Stimulated activated memory B cell treated with anti-CD40 and anti-IgM and Interleukin-4, amounts not matched to agents 10 μg/mL and 1 μg/mL and 100 μg/mL, for 72 hours (primary cell): ENCODE measurements at regions not wholly inside any gene's neighbourhood (a gene's known extent, or its start where the extent isn't known, plus 50 kb on each side); places are given as distances from the start of the nearest gene placed in this dataset.
A peak's percentile ranks its signal among the peaks of the same experiment; 100 is the strongest.
"Not testable (repeated sequence)": the region's sequence is repeated elsewhere in the genome, so short reads cannot be mapped to it uniquely, and the experiment has no call there.

Experiments used
- ATAC-seq: fragments of 150-1000 bp; cut with Tn5 transposase; 2 replicates; pipeline ENCODE4 v1.10.0; 2021
- H3K27ac Mint-ChIP-seq: one replicate; pipeline ENCODE4 v1.8.0; 2022; ENCODE audit warnings: mild to moderate bottlenecking, mixed read lengths
- H3K27me3 Mint-ChIP-seq: one replicate; pipeline ENCODE4 v1.8.0; 2022; ENCODE audit warnings: mixed read lengths
- H3K36me3 Mint-ChIP-seq: one replicate; pipeline ENCODE4 v1.8.0; 2022; ENCODE audit warnings: mixed read lengths
- H3K4me1 Mint-ChIP-seq: one replicate; pipeline ENCODE4 v1.8.0; 2022; ENCODE audit warnings: mixed read lengths
- H3K4me3 Mint-ChIP-seq: one replicate; pipeline ENCODE4 v1.8.0; 2022; ENCODE audit warnings: mild to moderate bottlenecking, moderate library complexity, mixed read lengths
- H3K9me3 Mint-ChIP-seq: one replicate; pipeline ENCODE4 v1.8.0; 2022; ENCODE audit warnings: mixed read lengths

DNA sequence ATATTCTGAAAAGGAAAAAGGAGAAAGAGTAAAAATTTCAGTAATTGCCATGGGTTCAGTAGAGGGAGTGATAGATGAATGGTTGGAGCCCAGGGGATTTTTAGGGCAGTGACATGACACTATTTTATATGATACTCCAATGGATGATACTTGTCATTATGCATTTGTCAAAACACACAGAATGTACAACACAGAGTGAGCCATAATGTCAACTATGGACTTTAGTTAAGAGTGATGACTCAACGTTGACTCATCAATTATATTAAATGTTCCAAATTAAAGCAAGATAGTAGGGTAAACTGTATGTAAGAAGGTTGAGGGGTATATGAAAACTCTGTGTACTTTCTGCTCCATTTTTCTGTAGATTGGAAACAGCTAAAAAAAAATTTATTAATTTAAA lies 586.4 kb downstream of the TAF11L14 start:
- Mint-ChIP-seq H3K27ac (no peak overlapping the region), H3K9me3 (peaks cover 7% of the 10 kb centered on the region), H3K27me3 (no peaks in the 10 kb centered on the region), H3K4me3 (no peak overlapping the region), H3K4me1 (no peaks in the 10 kb centered on the region), H3K36me3 (no peaks in the 10 kb centered on the region)
- ATAC-seq, result no peak

DNA sequence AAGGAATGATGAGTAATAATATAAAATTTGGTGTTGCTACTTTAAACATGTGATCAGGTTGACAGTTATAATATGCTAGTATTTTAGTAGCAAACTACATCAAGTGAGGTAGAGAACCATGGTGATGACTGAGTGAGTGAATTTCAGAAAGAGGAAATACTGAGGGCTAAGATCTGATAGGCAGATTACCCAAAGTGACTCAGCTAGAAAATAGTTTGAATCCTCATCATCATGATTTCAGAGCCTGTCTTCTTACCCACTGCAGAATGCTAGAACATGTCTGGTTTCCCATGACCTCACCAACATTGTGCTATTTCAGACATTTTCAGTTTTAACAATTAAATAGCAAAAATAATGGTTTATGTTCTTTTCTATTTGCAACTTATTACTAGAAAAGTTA lies 602.1 kb downstream of the TAF11L14 start:
- no peak for ATAC-seq
- Mint-ChIP-seq H3K36me3 (no peaks in the 10 kb centered on the region), H3K27ac (no peak overlapping the region), H3K27me3 (no peaks in the 10 kb centered on the region), H3K4me3 (no peak overlapping the region), H3K9me3 (no peaks in the 10 kb centered on the region), H3K4me1 (no peaks in the 10 kb centered on the region)

DNA sequence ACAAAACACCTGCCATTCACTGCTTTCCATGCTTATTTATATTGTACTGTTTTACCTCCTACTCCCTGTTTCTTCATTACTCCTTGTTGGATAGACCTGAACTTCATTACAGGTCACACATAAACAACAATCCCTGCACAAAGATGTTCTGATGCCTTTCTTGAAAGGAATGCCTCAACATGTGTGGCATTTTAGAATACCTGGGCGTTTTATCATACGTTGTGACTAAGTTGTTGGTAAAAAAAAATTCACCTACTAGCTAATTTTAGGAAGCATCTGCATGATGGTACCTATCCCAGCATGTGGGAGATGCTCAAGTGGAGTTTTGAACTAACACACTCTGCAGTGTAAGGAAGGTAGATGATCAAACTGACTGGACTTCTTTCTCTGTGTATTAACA lies 604.1 kb downstream of the TAF11L14 start:
- Mint-ChIP-seq H3K4me3 (no peak overlapping the region), H3K9me3 (no peaks in the 10 kb centered on the region), H3K36me3 (no peaks in the 10 kb centered on the region), H3K27ac (no peak overlapping the region), H3K4me1 (no peaks in the 10 kb centered on the region), H3K27me3 (no peaks in the 10 kb centered on the region)
- ATAC-seq, result no peak

DNA sequence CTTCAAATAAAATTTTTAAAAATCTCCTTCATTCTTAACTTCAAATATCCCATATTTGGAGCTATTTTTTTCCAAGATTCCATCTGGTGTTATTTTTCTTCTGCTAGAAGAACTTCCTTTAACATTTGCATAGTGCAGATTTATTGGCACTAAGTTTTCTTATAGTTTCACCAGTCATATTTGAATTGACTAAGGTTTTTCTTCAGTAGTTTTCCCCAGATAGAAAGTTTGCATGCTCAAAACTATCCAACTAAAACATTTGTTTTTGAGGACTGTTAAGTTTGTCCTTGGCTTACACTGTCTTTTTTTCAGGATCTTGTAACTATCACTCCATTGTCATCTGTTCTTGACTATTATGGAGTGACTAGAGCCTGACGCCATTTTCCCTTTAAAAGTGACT lies 606.7 kb downstream of the TAF11L14 start:
- H3K27ac Mint-ChIP-seq, result no peak overlapping the region
- no peaks in the 10 kb centered on the region for H3K4me1 Mint-ChIP-seq
- H3K36me3 Mint-ChIP-seq, result no peaks in the 10 kb centered on the region
- ATAC-seq, result no peak
- peaks cover 3% of the 10 kb centered on the region for H3K9me3 Mint-ChIP-seq
- no peaks in the 10 kb centered on the region for H3K27me3 Mint-ChIP-seq
- H3K4me3 Mint-ChIP-seq, result no peak overlapping the region

DNA sequence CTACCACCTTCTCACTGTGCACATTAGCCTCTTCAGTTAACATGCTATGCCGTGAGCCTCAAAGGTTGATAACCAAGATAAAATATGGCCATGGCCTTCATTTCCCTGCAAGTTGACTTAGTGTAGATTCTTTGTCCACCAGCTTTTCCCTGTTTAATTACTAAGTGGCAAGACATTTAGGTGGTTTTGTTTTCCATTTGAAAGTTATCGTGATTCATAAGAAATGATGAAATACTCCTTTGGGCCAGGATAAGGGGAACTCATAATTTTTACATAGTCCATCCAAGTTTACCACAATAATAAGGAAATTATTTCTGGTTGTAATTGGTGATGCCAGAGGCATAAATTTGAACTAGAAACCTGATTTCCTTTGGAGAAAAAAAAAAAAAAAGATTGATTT lies 609.6 kb downstream of the TAF11L14 start:
- H3K27me3 Mint-ChIP-seq, result no peaks in the 10 kb centered on the region
- H3K4me1 Mint-ChIP-seq, result no peaks in the 10 kb centered on the region
- ATAC-seq, result no peak
- H3K9me3 Mint-ChIP-seq, result peaks cover 8% of the 10 kb centered on the region
- no peak overlapping the region for H3K4me3 Mint-ChIP-seq
- no peaks in the 10 kb centered on the region for H3K36me3 Mint-ChIP-seq
- H3K27ac Mint-ChIP-seq, result no peak overlapping the region

DNA sequence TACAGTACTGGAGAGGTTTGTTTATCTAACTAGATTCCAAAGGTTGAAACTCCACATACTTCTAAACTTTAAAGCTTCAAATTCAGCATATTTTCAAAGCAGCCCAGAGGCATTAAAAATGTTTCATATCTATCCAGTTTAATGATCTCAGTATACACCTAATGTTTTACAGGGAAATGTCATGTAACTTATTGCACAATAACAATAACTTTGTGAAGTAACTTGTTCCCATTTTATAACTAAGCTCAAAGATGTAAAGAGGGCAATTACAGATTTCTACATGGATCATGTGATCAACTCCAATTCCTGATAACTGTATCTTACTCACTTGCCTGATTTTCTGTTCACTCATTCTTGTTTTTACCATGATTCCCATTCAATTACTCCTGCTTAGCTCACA lies 610.0 kb downstream of the TAF11L14 start:
- Mint-ChIP-seq H3K4me1 (no peaks in the 10 kb centered on the region), H3K36me3 (no peaks in the 10 kb centered on the region), H3K27me3 (no peaks in the 10 kb centered on the region), H3K27ac (no peak overlapping the region), H3K4me3 (no peak overlapping the region), H3K9me3 (peaks cover 8% of the 10 kb centered on the region)
- no peak for ATAC-seq

DNA sequence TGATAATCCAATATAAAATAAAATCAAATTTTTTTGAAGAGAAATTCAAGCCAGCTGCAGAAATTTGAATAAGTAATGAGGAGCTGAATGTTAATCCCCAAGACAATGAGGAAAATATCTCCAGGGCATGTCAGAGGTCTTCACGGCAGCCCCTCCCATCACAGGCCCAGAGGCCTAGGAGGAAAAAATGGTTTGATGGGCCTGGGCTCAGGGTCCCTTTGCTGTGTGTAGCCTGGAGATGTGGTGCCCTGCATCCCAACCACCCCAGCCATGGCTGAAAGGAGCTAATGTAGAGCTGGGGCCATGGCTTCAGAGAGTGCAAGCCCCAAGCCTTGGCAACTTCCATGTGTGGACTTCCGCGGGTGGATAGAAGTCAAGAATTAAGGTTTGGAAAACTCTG lies 618.3 kb downstream of the TAF11L14 start:
- H3K9me3 Mint-ChIP-seq, result peaks cover 15% of the 10 kb centered on the region
- no peaks in the 10 kb centered on the region for H3K27me3 Mint-ChIP-seq
- no peak overlapping the region for H3K27ac Mint-ChIP-seq
- H3K4me3 Mint-ChIP-seq, result no peak overlapping the region
- ATAC-seq, result no peak
- no peaks in the 10 kb centered on the region for H3K4me1 Mint-ChIP-seq
- H3K36me3 Mint-ChIP-seq, result no peaks in the 10 kb centered on the region

DNA sequence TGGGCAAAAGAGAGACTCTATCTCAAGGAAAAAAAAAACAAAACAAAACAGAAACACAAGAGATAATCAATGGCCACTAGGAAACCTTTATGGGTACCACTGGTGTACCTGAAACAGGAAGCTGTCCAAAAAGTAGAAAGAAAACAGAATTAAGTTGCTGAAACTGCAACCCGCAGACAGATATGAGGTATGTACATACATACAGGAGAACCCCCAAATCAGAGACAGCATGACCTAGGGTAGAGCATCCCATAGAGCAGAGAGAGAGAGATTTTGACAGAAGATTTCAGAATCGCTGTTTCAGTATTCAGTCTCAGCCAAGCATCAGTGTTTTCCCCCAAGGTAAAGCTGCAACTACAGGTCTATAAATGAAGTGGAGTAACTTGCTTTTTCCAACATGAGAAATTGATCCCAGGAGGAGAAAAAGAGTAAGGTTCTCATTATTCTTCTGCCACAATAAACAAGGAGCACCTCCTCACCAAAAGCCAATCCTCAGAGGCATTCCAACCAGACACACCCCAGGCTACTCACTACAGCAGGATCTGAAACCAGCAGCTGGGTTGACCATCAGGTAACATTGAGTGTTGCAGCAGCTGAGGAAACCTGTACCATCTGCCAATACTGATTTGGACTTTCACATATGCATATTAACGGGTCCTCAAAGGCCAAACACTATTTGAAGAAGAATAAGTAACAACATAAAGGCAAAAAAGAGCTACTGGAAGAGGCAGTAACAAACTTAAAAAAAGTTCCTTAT lies 630.0 kb downstream of the TAF11L14 start:
- no peak for ATAC-seq
- Mint-ChIP-seq H3K36me3 (no peaks in the 10 kb centered on the region), H3K4me1 (no peaks in the 10 kb centered on the region), H3K4me3 (no peak overlapping the region), H3K27ac (no peak overlapping the region), H3K9me3 (peaks cover 7% of the 10 kb centered on the region), H3K27me3 (peaks cover 9% of the 10 kb centered on the region)

DNA sequence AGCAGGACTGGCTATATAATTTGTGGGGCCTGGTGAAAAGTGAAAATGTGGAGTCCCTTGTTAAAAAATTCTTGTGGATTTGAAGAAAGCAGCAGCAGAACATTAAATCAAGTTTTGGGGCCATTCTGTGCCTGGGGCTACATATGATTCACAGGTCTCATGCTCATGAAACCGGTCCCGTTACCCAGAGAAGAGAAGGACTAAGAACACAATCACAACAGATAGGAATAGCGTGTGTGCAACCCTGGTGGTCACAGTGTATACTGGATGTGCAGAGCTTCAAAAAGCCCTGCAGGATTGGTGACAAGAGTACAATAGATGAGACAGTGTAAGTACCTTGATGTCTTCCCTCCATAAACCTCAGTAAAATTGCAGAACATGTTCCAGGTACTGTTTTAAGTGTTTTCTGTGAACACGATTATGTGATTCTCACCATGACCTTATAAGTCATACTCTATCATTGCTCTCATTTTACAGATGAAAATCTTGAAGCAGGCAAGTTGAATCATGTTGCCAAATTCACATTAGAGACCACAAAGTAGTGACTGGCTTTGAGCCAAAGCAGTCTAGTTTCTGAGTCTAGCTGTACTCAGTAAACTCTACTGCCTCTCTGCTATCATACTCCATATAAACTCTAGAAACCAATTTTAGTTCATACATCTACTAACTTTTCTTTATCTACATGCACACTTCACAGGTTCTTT lies 636.5 kb downstream of the TAF11L14 start:
- H3K36me3 Mint-ChIP-seq, result no peaks in the 10 kb centered on the region
- no peak overlapping the region for H3K4me3 Mint-ChIP-seq
- no peak overlapping the region for H3K27ac Mint-ChIP-seq
- no peak for ATAC-seq
- peaks cover 4% of the 10 kb centered on the region for H3K9me3 Mint-ChIP-seq
- H3K4me1 Mint-ChIP-seq, result no peaks in the 10 kb centered on the region
- no peaks in the 10 kb centered on the region for H3K27me3 Mint-ChIP-seq

DNA sequence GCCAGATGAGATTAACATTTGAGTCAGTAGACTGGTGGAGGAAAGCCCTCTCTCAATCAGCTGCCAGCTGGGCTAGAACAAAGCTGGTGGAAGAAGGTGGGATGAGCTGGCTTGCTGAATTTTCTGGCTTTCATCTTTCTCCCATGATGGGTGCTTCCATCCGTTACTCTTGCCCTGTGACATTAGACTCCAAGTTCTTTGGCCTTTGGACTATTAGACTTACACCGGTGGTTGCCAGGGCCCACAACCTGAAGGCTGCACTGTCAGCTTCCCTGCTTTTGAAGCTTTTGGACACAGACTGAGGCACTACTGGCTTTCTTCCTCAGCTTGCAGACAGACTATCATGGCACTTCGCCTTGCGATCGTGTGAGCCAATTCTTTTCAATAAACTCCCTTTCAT lies 642.7 kb downstream of the TAF11L14 start:
- H3K4me3 Mint-ChIP-seq, result no peak overlapping the region
- no peaks in the 10 kb centered on the region for H3K36me3 Mint-ChIP-seq
- no peaks in the 10 kb centered on the region for H3K27me3 Mint-ChIP-seq
- H3K9me3 Mint-ChIP-seq, result no peaks in the 10 kb centered on the region
- no peaks in the 10 kb centered on the region for H3K4me1 Mint-ChIP-seq
- H3K27ac Mint-ChIP-seq, result no peak overlapping the region
- ATAC-seq, result no peak

DNA sequence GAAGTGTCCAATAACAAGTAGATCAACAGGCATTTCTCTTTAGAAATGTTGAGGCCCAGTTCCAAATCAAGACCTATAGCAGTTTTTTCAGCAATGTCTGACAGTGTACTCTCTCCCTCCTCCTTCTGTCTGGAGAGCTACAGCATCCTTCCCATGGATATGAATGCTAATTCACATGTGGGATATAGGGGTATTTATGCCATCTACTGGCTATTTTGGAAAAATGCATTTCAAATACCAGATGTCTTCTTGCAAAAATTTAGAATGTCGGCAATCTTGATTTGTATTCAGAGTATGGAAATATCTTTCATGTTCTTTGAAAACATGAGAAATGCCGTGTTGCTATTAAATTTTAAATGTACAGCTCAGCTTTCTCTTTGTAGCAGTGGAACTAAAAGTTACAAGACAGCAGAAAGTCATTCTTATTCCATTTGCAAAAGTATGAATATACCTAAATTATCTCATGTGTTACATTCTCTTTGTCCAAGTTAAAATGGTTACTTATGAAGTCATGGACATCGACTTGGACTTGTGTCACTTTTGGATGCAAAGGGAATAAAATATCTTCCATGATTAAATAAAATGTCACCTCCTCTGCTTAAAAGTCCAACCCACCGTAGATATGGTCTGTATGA lies 647.8 kb downstream of the TAF11L14 start:
- Mint-ChIP-seq H3K27me3 (peaks cover 9% of the 10 kb centered on the region), H3K4me1 (no peaks in the 10 kb centered on the region), H3K27ac (no peak overlapping the region), H3K4me3 (no peak overlapping the region), H3K36me3 (no peaks in the 10 kb centered on the region), H3K9me3 (peaks cover 4% of the 10 kb centered on the region)
- no peak for ATAC-seq

DNA sequence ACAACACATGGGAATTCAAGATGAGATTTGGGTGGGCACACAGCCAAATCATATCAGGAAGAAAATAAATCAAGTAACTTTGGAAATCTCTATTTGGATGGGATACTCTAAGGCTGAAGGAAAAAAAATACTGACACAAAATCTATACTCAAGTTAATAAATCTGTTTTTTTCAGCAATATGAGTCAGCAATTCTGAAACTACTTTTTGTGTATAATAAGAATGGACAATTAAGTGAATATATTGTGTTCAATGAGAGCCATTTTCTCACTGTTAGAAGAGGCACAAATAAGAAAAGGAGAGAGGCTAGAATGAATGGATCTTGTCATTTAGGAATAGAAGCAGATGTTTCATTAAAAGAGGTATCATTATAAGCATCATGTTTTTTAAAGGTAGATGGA lies 651.0 kb downstream of the TAF11L14 start:
- no peak for ATAC-seq
- peaks cover 21% of the 10 kb centered on the region for H3K27me3 Mint-ChIP-seq
- H3K36me3 Mint-ChIP-seq, result no peaks in the 10 kb centered on the region
- no peak overlapping the region for H3K27ac Mint-ChIP-seq
- peaks cover 4% of the 10 kb centered on the region for H3K9me3 Mint-ChIP-seq
- H3K4me3 Mint-ChIP-seq, result no peak overlapping the region
- no peaks in the 10 kb centered on the region for H3K4me1 Mint-ChIP-seq

DNA sequence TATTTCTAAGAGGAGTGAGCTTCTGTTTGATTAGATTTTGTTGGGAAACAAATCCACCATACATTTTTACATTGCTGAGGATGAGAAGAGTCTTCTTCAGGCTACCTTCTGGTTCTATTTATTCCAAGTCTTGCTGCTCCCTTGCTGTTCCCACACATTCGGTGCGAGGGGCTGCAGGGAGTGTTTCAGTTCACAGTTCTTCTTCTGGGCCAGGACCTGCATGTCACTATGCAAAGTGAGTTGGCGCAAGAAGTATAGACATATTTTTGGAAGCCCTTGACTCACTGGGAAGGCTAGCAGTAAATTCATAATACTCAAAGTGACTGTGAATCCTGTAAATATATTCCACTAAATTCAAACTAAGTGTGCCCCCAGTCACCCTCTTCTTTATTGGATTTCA lies 657.9 kb downstream of the TAF11L14 start:
- Mint-ChIP-seq H3K36me3 (no peaks in the 10 kb centered on the region), H3K27ac (no peak overlapping the region)

DNA sequence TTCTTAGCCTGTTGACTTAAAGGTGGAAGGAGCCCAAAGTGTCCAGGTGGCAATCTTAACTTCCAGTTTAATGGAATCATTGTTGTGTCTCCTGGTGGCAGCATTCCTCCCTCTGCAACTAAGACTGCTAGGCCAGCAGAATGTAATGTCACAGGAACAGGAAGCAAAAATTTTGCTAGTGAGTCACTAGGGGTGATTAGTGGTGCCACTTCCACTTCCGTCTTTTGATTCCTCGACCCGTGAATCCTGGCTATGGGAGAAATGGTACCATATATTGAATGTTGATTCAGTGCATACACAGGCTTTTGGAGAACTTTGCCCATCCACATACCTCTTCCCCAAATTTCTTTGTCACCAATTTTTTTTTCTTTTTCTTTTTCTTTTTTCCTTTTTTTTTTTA lies 661.4 kb downstream of the TAF11L14 start:
- H3K36me3 Mint-ChIP-seq, H3K27ac Mint-ChIP-seq, H3K27me3 Mint-ChIP-seq, H3K4me3 Mint-ChIP-seq, ATAC-seq, H3K9me3 Mint-ChIP-seq: not testable (repeated sequence)
- H3K4me1 Mint-ChIP-seq, result peaks cover 13% of the 10 kb centered on the region

More for the DNA sequence above, 657.9 kb downstream of the TAF11L14 start:
- Mint-ChIP-seq H3K9me3 (no peaks in the 10 kb centered on the region), H3K4me1 (no peaks in the 10 kb centered on the region), H3K27me3 (peaks cover 19% of the 10 kb centered on the region), H3K4me3 (no peak overlapping the region)
- no peak for ATAC-seq

DNA sequence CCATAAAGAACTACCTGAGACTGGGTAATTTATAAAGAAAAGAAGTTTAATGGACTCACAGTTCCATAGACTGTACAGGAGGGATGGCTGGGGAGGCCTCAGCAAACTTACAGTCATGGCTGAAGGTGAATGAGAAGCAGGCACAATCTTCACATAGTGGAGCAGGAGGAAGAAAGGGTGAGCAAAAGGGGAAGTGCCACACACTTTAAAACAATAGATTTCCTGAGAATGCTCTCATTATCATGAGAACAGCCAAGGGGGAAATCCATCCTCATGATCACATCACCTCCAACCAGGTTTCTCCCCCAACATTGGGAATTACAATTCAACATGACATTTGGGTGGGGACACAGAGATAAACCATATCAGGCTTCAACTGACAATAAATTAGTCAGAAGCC lies 664.9 kb downstream of the TAF11L14 start:
- H3K27me3 Mint-ChIP-seq, result no peaks in the 10 kb centered on the region
- no peaks in the 10 kb centered on the region for H3K36me3 Mint-ChIP-seq
- peaks cover 13% of the 10 kb centered on the region for H3K4me1 Mint-ChIP-seq
- peak overlapping the region; percentile 5 for H3K27ac Mint-ChIP-seq
- no peaks in the 10 kb centered on the region for H3K9me3 Mint-ChIP-seq
- ATAC-seq, result peak; percentile 73
- no peak overlapping the region for H3K4me3 Mint-ChIP-seq
